ENCODE measurements at regions not wholly inside any gene's neighbourhood (a gene's known extent, or its start where the extent isn't known, plus 50 kb on each side); places are given as distances from the start of the nearest gene placed in this dataset.
A peak's percentile ranks its signal among the peaks of the same experiment; 100 is the strongest.

- H3K27ac Mint-ChIP-seq (ENCODE audit: unreplicated experiment) = peak overlapping the region; percentile 36
- H3K27me3 Mint-ChIP-seq (ENCODE audit: unreplicated experiment) = peaks cover 4% of the 10 kb centered on the region
- peaks cover 16% of the 10 kb centered on the region for H3K4me1 Mint-ChIP-seq (ENCODE audit: unreplicated experiment)
- DNase-seq (ENCODE audit: extremely low spot score, unreplicated experiment) = no peak
- H3K9me3 Mint-ChIP-seq (ENCODE audit: unreplicated experiment) = no peaks in the 10 kb centered on the region
- H3K4me3 Mint-ChIP-seq (ENCODE audit: unreplicated experiment) = no peak overlapping the region
- TF ChIP-seq CTCF (IDR thresholded peaks at IDR 0.05) = no peak
- no peaks in the 10 kb centered on the region for H3K36me3 Mint-ChIP-seq (ENCODE audit: unreplicated experiment)
Measured at GRCh38 chr6:163935158-163935762, 520.7 kb downstream of the QKI start.

DNA sequence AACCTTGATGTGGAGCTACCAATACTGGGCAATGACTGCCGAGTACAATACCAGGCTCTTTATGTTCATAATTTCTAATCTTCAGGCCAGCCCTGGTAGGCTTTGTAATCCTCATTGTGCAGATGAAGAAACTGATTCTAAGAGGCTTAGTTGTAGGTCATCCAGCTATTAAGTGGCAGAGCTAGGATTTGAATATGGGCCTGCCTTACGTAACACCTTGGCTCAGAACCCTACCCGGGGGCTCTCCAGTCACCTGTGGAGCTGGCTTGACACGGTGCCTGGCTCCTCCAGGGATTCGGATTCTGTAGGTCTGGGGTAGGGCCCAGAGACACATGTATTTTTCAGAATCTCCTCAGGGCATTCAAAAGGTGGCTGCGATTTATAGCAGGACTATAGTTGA, 515.5 kb downstream of the QKI start:
- H3K4me3 Mint-ChIP-seq (ENCODE audit: unreplicated experiment) = no peak overlapping the region
- H3K27ac Mint-ChIP-seq (ENCODE audit: unreplicated experiment) = no peak overlapping the region
- no peak for DNase-seq (ENCODE audit: extremely low spot score, unreplicated experiment)
- peaks cover 7% of the 10 kb centered on the region for H3K4me1 Mint-ChIP-seq (ENCODE audit: unreplicated experiment)
- TF ChIP-seq CTCF (IDR thresholded peaks at IDR 0.05) = no peak
- no peaks in the 10 kb centered on the region for H3K36me3 Mint-ChIP-seq (ENCODE audit: unreplicated experiment)
- no peaks in the 10 kb centered on the region for H3K9me3 Mint-ChIP-seq (ENCODE audit: unreplicated experiment)
- peaks cover 4% of the 10 kb centered on the region for H3K27me3 Mint-ChIP-seq (ENCODE audit: unreplicated experiment)

DNA sequence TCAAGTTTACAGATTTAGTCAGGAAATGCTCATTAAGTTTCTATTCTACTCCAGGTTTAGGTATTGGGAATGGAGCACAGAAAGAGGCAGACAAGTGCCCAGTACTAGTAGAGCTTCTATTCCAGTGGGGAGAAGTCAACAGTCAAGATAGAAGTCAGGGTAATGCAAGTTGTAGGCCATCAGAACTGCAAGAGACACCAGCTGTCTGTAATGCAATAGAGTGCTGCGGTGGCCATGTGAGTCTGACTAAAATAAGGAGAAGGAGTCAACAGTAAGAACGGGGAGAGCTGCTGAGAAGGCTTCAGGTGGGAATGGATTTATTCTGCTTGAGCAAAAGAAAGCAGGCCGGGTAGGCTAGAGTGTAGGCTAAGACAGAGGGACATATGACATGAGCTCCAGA, 515.0 kb downstream of the QKI start:
- TF ChIP-seq CTCF (IDR thresholded peaks at IDR 0.05) = no peak
- Mint-ChIP-seq H3K4me1 (ENCODE audit: unreplicated experiment) (peaks cover 2% of the 10 kb centered on the region), H3K27ac (ENCODE audit: unreplicated experiment) (no peak overlapping the region), H3K9me3 (ENCODE audit: unreplicated experiment) (no peaks in the 10 kb centered on the region), H3K36me3 (ENCODE audit: unreplicated experiment) (no peaks in the 10 kb centered on the region), H3K27me3 (ENCODE audit: unreplicated experiment) (peaks cover 4% of the 10 kb centered on the region), H3K4me3 (ENCODE audit: unreplicated experiment) (no peak overlapping the region)
- DNase-seq (ENCODE audit: extremely low spot score, unreplicated experiment) = no peak

DNA sequence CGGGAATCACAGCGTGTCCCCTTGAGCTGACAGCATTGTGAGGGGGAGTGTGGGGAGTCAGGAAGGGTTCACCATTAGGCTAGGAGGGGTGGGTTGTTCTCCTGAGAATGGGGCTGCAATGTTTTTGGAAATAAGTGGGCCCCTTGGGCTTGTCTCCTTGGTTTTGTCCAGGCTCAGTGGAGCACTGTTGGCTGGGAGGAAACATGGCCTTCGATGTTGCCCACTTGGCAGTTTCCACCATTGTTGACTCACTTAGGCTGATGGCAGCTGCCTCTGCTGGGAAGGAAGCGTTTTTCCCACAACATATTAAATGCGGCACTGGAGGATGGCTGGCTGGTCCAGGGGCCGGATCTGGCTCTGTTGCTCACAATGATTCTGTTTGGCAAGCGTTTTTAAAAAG, 512.1 kb downstream of the QKI start:
- H3K27ac Mint-ChIP-seq (ENCODE audit: unreplicated experiment) = no peak overlapping the region
- H3K27me3 Mint-ChIP-seq (ENCODE audit: unreplicated experiment) = no peaks in the 10 kb centered on the region
- no peak for DNase-seq (ENCODE audit: extremely low spot score, unreplicated experiment)

DNA sequence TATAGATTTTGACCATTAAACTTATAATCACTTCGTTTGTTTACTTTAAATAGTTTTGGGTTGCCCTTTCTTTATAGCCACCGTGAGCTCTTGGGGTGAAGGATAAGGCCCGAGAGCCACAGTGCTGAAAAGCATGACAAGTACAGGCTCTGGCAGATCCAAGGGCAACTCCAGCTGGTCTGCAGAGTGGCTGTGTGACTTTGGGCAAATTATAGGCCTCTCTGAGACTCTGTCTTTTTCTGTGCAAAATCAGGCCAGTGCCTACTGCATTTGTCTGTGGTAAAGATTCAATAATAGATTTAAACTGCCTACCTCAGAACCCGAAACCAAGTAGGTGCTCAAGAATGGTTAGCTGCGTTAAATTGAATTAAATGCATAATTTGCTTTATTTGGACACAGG, 511.3 kb downstream of the QKI start:
- H3K4me1 Mint-ChIP-seq (ENCODE audit: unreplicated experiment) = no peaks in the 10 kb centered on the region
- H3K9me3 Mint-ChIP-seq (ENCODE audit: unreplicated experiment) = no peaks in the 10 kb centered on the region
- H3K36me3 Mint-ChIP-seq (ENCODE audit: unreplicated experiment) = no peaks in the 10 kb centered on the region
- TF ChIP-seq CTCF (IDR thresholded peaks at IDR 0.05) = no peak
- no peak overlapping the region for H3K4me3 Mint-ChIP-seq (ENCODE audit: unreplicated experiment)
- no peak for DNase-seq (ENCODE audit: extremely low spot score, unreplicated experiment)
- H3K27me3 Mint-ChIP-seq (ENCODE audit: unreplicated experiment) = no peaks in the 10 kb centered on the region
- H3K27ac Mint-ChIP-seq (ENCODE audit: unreplicated experiment) = no peak overlapping the region

More for the DNA sequence above, 512.1 kb downstream of the QKI start:
- Mint-ChIP-seq H3K4me3 (ENCODE audit: unreplicated experiment) (no peak overlapping the region), H3K4me1 (ENCODE audit: unreplicated experiment) (no peaks in the 10 kb centered on the region), H3K36me3 (ENCODE audit: unreplicated experiment) (no peaks in the 10 kb centered on the region), H3K9me3 (ENCODE audit: unreplicated experiment) (no peaks in the 10 kb centered on the region)
- no peak for TF ChIP-seq CTCF (IDR thresholded peaks at IDR 0.05)
